GM18867 (cell line): ENCODE measurements at regions not wholly inside any gene's neighbourhood (a gene's known extent, or its start where the extent isn't known, plus 50 kb on each side); places are given as distances from the start of the nearest gene placed in this dataset.

Experiments
- ATAC-seq: cut with Tn5 transposase; IDR thresholded peaks from one replicate; pipeline ENCODE4 v1.9.1; 2021; ENCODE audit warnings: mild to moderate bottlenecking, moderate library complexity; ENCODE audit not compliant: unreplicated experiment

DNA sequence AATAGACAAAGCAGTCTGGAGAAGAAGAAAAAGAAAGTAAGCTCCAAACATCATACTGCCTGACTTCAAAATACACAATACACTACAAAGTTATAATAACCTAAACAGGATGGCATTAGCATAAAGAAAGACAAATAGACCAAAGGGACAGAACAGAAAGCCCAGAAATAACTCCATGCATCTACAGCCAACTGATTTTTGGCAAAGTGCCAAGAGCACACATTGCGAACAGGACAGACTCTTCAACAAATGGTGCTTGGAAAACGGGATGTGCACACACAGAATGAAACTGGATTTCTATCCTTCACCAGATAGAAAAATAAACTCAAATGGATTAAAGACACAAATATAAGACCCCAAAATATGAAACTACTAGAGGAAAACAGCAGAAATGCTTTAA, 66.6 kb upstream of the SPATA31E1 start:
- ATAC-seq: no peak

DNA sequence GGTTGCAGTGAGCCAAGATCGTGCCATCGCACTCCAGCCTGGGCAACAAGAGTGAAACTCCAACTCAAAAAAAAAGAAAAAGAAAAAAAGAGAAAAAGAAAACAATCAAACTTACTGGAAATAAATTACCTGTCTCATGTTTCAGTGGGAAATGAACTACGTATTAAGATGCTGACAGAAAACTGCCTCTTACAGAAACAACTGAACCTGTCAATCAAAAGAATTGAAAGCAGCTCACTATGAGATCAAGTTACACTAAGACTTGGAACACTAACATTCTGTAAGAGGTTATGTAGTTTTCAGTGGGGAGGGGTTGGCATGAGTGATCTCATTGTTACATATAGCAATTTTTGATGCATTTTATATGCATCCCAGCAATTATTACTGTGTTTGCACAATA, 64.4 kb upstream of the SPATA31E1 start:
- no peak for ATAC-seq

- no peak for ATAC-seq
These were observed 58.3 kb upstream of the SPATA31E1 start for GRCh38 chr9:87824216-87824875.

- no peak for ATAC-seq
These were observed 57.8 kb upstream of the SPATA31E1 start for GRCh38 chr9:87824886-87825285.

DNA sequence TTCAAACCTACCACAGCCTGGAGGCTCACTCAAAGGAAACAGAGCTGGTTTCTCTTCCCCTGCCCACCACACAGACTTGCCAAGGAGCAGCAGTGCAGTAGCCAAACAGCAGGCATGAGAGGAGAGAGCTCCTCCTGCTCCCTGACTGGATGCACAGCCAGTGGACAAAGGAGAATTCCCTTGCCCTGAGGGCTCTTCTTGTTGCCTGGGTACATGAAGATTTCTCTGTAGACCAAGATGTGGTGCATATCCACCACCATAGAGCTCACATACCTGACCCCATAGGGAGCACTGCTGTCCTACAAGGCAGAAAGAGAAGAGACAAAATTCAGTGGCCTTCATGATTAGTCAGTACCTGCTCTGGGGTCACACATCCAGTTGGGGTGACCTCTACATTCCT, 56.3 kb upstream of the SPATA31E1 start:
- no peak for ATAC-seq

GRCh38 chr9:87827341-87827740, 55.3 kb upstream of the SPATA31E1 start:
- no peak for ATAC-seq

GRCh38 chr9:87829756-87830155, 52.9 kb upstream of the SPATA31E1 start:
- no peak for ATAC-seq

DNA sequence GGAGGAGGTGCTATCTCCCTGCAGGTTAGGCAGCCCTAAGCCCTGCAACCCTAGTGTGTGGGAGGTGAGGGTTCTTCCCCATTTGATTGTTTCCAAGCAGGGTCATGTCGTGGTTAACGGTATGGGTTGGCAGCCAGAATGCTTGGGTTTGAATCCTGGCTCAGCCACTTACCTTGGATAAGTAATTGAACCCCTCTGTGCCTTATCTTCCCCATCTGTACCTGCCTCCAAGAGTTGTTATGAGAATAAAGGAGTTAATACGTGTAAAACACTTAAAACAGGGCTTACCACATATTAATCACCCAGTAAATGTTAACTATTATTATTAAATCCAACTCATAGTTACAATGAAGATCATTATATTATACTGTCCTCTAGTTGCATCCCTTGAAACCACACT, 52.2 kb upstream of the SPATA31E1 start:
- no peak for ATAC-seq

- no peak for ATAC-seq
These were observed 51.5 kb upstream of the SPATA31E1 start for GRCh38 chr9:87831159-87831558.
